Neural cell (in vitro differentiated cells): ENCODE measurements at regions not wholly inside any gene's neighbourhood (a gene's known extent, or its start where the extent isn't known, plus 50 kb on each side); places are given as distances from the start of the nearest gene placed in this dataset.

Source experiments
- H2AFZ ChIP-seq: fragments of 200-600, 300-800 bp; sonication (generic), shearing (Covaris generic); 2 replicates; pipeline ENCODE4 v1.6.0; 2014; ENCODE audit warnings: low read depth, mild to moderate bottlenecking, antibody characterized with exemption, low read length, moderate library complexity
- H3F3A ChIP-seq: fragments of 200-600 bp; shearing (Covaris generic); 2 replicates; pipeline ENCODE4 v1.6.1; 2016; ENCODE audit warnings: mild to moderate bottlenecking, moderate library complexity, mixed read lengths, antibody characterized with exemption, low read length; ENCODE audit not compliant: insufficient read depth, poor library complexity, severe bottlenecking
- H3K27ac ChIP-seq: fragments of 200-600, 300-800 bp; sonication (generic), shearing (Covaris generic); 2 replicates; pipeline ENCODE4 v1.5.1; 2014; ENCODE audit warnings: mild to moderate bottlenecking, low read length, moderate library complexity
- H3K27me3 ChIP-seq: fragments of 300-800, 200-600 bp; sonication (generic), shearing (Covaris generic); 2 replicates; pipeline ENCODE4 v1.6.0; 2014; ENCODE audit warnings: mild to moderate bottlenecking, low read depth, low read length, moderate library complexity; ENCODE audit not compliant: insufficient read depth
- H3K36me3 ChIP-seq: fragments of 300-800, 200-600 bp; sonication (generic), shearing (Covaris generic); 2 replicates; pipeline ENCODE4 v1.5.1; 2014; ENCODE audit warnings: mild to moderate bottlenecking, antibody characterized with exemption, low read length, moderate library complexity; ENCODE audit not compliant: insufficient read depth
- H3K4me2 ChIP-seq: fragments of 300-800, 200-600 bp; sonication (generic), shearing (Covaris generic); 2 replicates; pipeline ENCODE4 v1.6.0; 2014; ENCODE audit warnings: mild to moderate bottlenecking, low read length
- H3K4me3 ChIP-seq: fragments of 300-800, 200-600 bp; sonication (generic), shearing (Covaris generic); 2 replicates; pipeline ENCODE4 v1.5.1; 2014; ENCODE audit warnings: mild to moderate bottlenecking, low read length, moderate library complexity
- H3K79me2 ChIP-seq: fragments of 200-600 bp; shearing (Covaris generic); replicated peaks from 2 replicates; pipeline ENCODE4 v1.6.0; 2014; ENCODE audit warnings: mild to moderate bottlenecking, low read length, moderate library complexity; ENCODE audit not compliant: insufficient read depth
- H3K9ac ChIP-seq: fragments of 300-800, 200-600 bp; sonication (generic), shearing (Covaris generic); 2 replicates; pipeline ENCODE4 v1.6.1; 2016; ENCODE audit warnings: mild to moderate bottlenecking, low read length, mixed read lengths
- H3K9me2 ChIP-seq: fragments of 200-600 bp; shearing (Covaris generic); 2 replicates; pipeline ENCODE4 v1.6.1; 2016; ENCODE audit warnings: mild to moderate bottlenecking, low read length, mixed read lengths; ENCODE audit not compliant: insufficient read depth
- H3K9me3 ChIP-seq: fragments of 200-600, 300-800 bp; sonication (generic), shearing (Covaris generic); 2 replicates; pipeline ENCODE4 v1.6.1; 2016; ENCODE audit warnings: mild to moderate bottlenecking, mixed run types, low read length, moderate library complexity, mixed read lengths
- H4K20me1 ChIP-seq: fragments of 200-600 bp; shearing (Covaris generic); 2 replicates; pipeline ENCODE4 v1.6.1; 2016; ENCODE audit warnings: mild to moderate bottlenecking, mixed run types; ENCODE audit not compliant: insufficient read depth
- EP300 ChIP-seq: fragments of 450-650 bp; conservative IDR thresholded peaks from 2 replicates; pipeline ENCODE4 v1.6.1; 2014; ENCODE audit warnings: antibody characterized with exemption, mild to moderate bottlenecking, moderate library complexity; ENCODE audit not compliant: poor library complexity, severe bottlenecking
- EZH2 ChIP-seq: fragments of 200-600, 300-800 bp; shearing (Covaris generic), sonication (generic); IDR thresholded peaks from 2 replicates; pipeline ENCODE4 v1.6.1; 2014; ENCODE audit warnings: antibody characterized with exemption, low read length, borderline replicate concordance, mild to moderate bottlenecking; ENCODE audit not compliant: insufficient read depth, poor library complexity, severe bottlenecking
- MXI1 ChIP-seq: fragments of 450-650 bp; conservative IDR thresholded peaks from 2 replicates; pipeline ENCODE4 v1.6.1; 2014; ENCODE audit warnings: antibody characterized with exemption, mild to moderate bottlenecking; ENCODE audit not compliant: poor library complexity, severe bottlenecking
- POLR2AphosphoS5 ChIP-seq: IDR thresholded peaks from 2 replicates; pipeline ENCODE4 v1.6.1; 2012
- RAD21 ChIP-seq: fragments of 450-650 bp; conservative IDR thresholded peaks from 2 replicates; pipeline ENCODE4 v1.6.1; 2014; ENCODE audit warnings: antibody characterized with exemption, mild to moderate bottlenecking, moderate library complexity
- SMC3 ChIP-seq: fragments of 450-650 bp; conservative IDR thresholded peaks from 2 replicates; pipeline ENCODE4 v1.6.1; 2014; ENCODE audit warnings: antibody characterized with exemption, mild to moderate bottlenecking, moderate library complexity; ENCODE audit not compliant: poor library complexity
- TAF1 ChIP-seq: IDR thresholded peaks from 2 replicates; pipeline ENCODE4 v1.6.1; 2012; ENCODE audit warnings: low read depth
- TF ChIP-seq, protein P1 (sequence below): IDR thresholded peaks from 2 replicates; pipeline ENCODE4 v1.6.1; 2012; ENCODE audit warnings: borderline replicate concordance
- TF ChIP-seq, protein P2 (sequence below): fragments of 450-650 bp; IDR thresholded peaks from 2 replicates; pipeline ENCODE4 v1.5.1; 2014; ENCODE audit warnings: antibody characterized with exemption, mild to moderate bottlenecking, moderate library complexity; ENCODE audit not compliant: poor library complexity, severe bottlenecking

DNA sequence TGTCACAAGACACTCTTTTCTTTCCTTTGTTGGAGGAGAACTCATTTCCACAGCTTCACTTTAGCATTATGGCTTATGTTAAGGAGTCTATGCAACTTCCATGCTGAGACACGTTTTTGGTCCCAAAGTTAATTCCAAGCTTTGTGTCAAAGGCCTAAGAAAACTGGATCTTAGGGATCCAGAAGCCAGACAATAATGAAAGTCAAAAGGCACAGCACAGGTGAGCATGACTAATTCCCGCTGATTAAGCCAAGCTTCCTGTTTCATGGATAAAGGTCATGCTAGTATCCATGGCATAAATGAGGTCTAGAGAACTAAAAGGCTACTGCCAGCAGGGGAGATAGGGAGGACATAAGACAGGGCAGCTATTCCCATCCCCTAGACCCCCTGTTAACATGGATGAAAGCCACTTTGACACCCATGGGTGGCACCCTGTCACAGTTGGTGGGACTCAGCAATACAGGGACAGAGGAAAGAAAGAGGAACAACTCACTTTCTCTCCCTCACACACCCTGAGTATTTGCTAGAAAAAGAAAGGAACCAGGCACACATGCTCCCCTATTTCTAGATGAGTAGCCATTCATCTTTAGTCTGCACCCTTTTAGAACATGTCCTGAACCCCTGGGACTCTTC is 438.1 kb upstream of the CDH9 start:
- H3K27me3 ChIP-seq = no peaks in the 10 kb centered on the region
- no peak overlapping the region for H3K4me2 ChIP-seq
- H4K20me1 ChIP-seq = no peaks in the 10 kb centered on the region
- H3K4me3 ChIP-seq = no peak overlapping the region
- no peaks in the 10 kb centered on the region for H3F3A ChIP-seq
- TF ChIP-seq TAF1 = no peak
- no peak for TF ChIP-seq EP300
- TF ChIP-seq POLR2AphosphoS5 = no peak
- TF ChIP-seq MXI1 = no peak
- TF ChIP-seq, protein P1, sequence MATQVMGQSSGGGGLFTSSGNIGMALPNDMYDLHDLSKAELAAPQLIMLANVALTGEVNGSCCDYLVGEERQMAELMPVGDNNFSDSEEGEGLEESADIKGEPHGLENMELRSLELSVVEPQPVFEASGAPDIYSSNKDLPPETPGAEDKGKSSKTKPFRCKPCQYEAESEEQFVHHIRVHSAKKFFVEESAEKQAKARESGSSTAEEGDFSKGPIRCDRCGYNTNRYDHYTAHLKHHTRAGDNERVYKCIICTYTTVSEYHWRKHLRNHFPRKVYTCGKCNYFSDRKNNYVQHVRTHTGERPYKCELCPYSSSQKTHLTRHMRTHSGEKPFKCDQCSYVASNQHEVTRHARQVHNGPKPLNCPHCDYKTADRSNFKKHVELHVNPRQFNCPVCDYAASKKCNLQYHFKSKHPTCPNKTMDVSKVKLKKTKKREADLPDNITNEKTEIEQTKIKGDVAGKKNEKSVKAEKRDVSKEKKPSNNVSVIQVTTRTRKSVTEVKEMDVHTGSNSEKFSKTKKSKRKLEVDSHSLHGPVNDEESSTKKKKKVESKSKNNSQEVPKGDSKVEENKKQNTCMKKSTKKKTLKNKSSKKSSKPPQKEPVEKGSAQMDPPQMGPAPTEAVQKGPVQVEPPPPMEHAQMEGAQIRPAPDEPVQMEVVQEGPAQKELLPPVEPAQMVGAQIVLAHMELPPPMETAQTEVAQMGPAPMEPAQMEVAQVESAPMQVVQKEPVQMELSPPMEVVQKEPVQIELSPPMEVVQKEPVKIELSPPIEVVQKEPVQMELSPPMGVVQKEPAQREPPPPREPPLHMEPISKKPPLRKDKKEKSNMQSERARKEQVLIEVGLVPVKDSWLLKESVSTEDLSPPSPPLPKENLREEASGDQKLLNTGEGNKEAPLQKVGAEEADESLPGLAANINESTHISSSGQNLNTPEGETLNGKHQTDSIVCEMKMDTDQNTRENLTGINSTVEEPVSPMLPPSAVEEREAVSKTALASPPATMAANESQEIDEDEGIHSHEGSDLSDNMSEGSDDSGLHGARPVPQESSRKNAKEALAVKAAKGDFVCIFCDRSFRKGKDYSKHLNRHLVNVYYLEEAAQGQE = no peak
- no peak for TF ChIP-seq EZH2
- no peak for TF ChIP-seq SMC3
- no peak for TF ChIP-seq RAD21
- TF ChIP-seq, protein P2, sequence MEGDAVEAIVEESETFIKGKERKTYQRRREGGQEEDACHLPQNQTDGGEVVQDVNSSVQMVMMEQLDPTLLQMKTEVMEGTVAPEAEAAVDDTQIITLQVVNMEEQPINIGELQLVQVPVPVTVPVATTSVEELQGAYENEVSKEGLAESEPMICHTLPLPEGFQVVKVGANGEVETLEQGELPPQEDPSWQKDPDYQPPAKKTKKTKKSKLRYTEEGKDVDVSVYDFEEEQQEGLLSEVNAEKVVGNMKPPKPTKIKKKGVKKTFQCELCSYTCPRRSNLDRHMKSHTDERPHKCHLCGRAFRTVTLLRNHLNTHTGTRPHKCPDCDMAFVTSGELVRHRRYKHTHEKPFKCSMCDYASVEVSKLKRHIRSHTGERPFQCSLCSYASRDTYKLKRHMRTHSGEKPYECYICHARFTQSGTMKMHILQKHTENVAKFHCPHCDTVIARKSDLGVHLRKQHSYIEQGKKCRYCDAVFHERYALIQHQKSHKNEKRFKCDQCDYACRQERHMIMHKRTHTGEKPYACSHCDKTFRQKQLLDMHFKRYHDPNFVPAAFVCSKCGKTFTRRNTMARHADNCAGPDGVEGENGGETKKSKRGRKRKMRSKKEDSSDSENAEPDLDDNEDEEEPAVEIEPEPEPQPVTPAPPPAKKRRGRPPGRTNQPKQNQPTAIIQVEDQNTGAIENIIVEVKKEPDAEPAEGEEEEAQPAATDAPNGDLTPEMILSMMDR = no peak
- H3K27ac ChIP-seq = no peak overlapping the region
- H3K9ac ChIP-seq = no peak overlapping the region
- H2AFZ ChIP-seq = no peak overlapping the region
- no peaks in the 10 kb centered on the region for H3K9me3 ChIP-seq
- H3K36me3 ChIP-seq = no peaks in the 10 kb centered on the region
- H3K9me2 ChIP-seq = no peaks in the 10 kb centered on the region
- H3K79me2 ChIP-seq = peaks cover 5% of the 10 kb centered on the region

DNA sequence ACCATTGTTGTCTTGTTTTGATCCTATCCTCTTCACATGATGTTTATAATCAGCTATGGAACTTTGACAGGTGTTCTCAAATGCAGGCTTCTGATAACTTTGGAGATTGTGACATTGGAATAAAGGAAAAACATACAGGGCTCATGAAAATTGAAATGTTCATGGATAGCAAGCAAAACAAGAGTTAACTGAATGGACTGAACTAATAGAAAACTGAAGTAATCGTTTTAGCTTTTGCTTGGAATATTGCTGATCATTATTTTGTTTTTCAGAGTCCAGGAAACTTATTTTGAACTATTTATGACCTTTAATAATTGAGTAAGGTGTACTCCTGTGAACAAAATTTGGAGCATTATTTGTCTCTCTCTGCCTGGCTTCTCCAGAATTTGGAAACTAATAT is 436.7 kb upstream of the CDH9 start:
- no peak overlapping the region for H3K9ac ChIP-seq
- TF ChIP-seq SMC3 (no peak), MXI1 (no peak), TAF1 (no peak), EP300 (no peak)
- TF ChIP-seq, protein P1 = no peak
- H3K4me3 ChIP-seq = no peak overlapping the region
- H3K4me2 ChIP-seq = no peak overlapping the region
- no peaks in the 10 kb centered on the region for H4K20me1 ChIP-seq
- no peaks in the 10 kb centered on the region for H3K36me3 ChIP-seq
- no peaks in the 10 kb centered on the region for H3K27me3 ChIP-seq
- no peaks in the 10 kb centered on the region for H3F3A ChIP-seq
- no peak overlapping the region for H2AFZ ChIP-seq
- H3K9me3 ChIP-seq = no peaks in the 10 kb centered on the region
- H3K79me2 ChIP-seq = peaks cover 5% of the 10 kb centered on the region
- no peak overlapping the region for H3K27ac ChIP-seq
- H3K9me2 ChIP-seq = no peaks in the 10 kb centered on the region
